Adrenal gland (tissue), 5 donors: ENCODE measurements at regions not wholly inside any gene's neighbourhood (a gene's known extent, or its start where the extent isn't known, plus 50 kb on each side); places are given as distances from the start of the nearest gene placed in this dataset.

Experiments
- POLR2A ChIP-seq, 2 donors: fragments of 450-650 bp; IDR thresholded peaks; one replicate each; pipeline ENCODE4 v1.6.1; 2017; ENCODE audit warnings: antibody characterized with exemption in 2 of 2, mild to moderate bottlenecking in 2 of 2, moderate library complexity in 1 of 2
- TF ChIP-seq, protein P1 (sequence below), 6 experiments: fragments of 450-650 bp in 4 of 6; fragments of 200-600 bp in 2 of 6; sonication (generic) in 1 of 6; IDR thresholded peaks; 1 replicate in 5 of 6; 2 replicates in 1 of 6; pipeline versions ENCODE4 v1.5.1 to v1.8.0; 2016 to 2021; ENCODE audit warnings: antibody characterized with exemption in 6 of 6, mild to moderate bottlenecking in 2 of 6, moderate library complexity in 1 of 6
- donor health status: DM: no; HTN: no; CAD: no.

DNA sequence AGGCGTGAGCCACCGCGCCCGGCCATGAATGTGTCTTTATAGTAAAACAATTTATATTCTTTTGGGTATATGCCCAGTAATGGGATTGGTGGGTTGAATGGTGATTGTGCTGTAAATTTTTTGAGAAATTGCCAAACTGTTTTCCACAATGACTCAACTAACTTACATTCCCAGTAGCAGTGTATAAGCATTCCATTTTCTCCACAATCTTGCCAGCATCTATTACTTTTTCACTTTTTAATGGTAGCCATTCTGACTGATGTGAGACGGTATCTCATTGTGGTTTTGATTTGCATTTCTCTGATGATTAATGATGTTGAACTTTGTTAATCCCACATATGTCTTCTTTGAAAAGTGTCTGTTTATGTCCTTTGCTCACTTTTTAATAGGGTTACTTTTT, 1187.9 kb downstream of the XPNPEP1 start:
- TF ChIP-seq, protein P1, sequence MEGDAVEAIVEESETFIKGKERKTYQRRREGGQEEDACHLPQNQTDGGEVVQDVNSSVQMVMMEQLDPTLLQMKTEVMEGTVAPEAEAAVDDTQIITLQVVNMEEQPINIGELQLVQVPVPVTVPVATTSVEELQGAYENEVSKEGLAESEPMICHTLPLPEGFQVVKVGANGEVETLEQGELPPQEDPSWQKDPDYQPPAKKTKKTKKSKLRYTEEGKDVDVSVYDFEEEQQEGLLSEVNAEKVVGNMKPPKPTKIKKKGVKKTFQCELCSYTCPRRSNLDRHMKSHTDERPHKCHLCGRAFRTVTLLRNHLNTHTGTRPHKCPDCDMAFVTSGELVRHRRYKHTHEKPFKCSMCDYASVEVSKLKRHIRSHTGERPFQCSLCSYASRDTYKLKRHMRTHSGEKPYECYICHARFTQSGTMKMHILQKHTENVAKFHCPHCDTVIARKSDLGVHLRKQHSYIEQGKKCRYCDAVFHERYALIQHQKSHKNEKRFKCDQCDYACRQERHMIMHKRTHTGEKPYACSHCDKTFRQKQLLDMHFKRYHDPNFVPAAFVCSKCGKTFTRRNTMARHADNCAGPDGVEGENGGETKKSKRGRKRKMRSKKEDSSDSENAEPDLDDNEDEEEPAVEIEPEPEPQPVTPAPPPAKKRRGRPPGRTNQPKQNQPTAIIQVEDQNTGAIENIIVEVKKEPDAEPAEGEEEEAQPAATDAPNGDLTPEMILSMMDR (IDR thresholded peaks at IDR 0.05), result no peak
- TF ChIP-seq POLR2A (IDR thresholded peaks at IDR 0.05), result no peak
